HEK293 (cell line): ENCODE measurements at regions not wholly inside any gene's neighbourhood (a gene's known extent, or its start where the extent isn't known, plus 50 kb on each side); places are given as distances from the start of the nearest gene placed in this dataset.

Experiments
- CTCF ChIA-PET: fragments of 350-600 bp; formaldehyde crosslinking; extraction: SDS; loops from one replicate; lab custom pipeline; 2021; ENCODE audit warnings: antibody characterized with exemption; lab: Yijun Ruan, JAX
- POLR2A ChIA-PET: fragments of 300-600 bp; formaldehyde crosslinking; extraction: SDS; loops from one replicate; lab custom pipeline; 2020; ENCODE audit warnings: antibody characterized with exemption, inconsistent platforms; lab: Yijun Ruan, JAX
- H3K27ac ChIP-seq: fragments of 200-500 bp; sonication (Bioruptor generic); 2 replicates; pipeline ENCODE4 v1.5.1; 2014; ENCODE audit warnings: low read depth, low read length, control low read depth, inconsistent platforms; ENCODE audit errors: extremely low read depth
- H3K36me3 ChIP-seq, 2 experiments: fragments of 200-500 bp in 1 of 2; sonication (Bioruptor generic) in 1 of 2; 1 replicate in 1 of 2; 2 replicates in 1 of 2; pipeline ENCODE4 v1.5.1; 2014 to 2017; ENCODE audit warnings: inconsistent platforms in 2 of 2, low read length in 2 of 2; ENCODE audit not compliant: control insufficient read depth in 2 of 2, insufficient read depth in 1 of 2
- H3K4me1 ChIP-seq: fragments of 200-500 bp; sonication (Bioruptor generic); 2 replicates; pipeline ENCODE4 v1.5.1; 2014; ENCODE audit warnings: mild to moderate bottlenecking, low read length, inconsistent platforms; ENCODE audit not compliant: control insufficient read depth, insufficient read depth
- H3K4me3 ChIP-seq: 2 replicates; pipeline ENCODE4 v1.5.1; 2011; ENCODE audit warnings: low read depth, mild to moderate bottlenecking, control low read depth, low read length, moderate library complexity
- H3K9me3 ChIP-seq: fragments of 200-500 bp; sonication (Bioruptor generic); 2 replicates; pipeline ENCODE4 v1.5.1; 2014; ENCODE audit warnings: low read depth, low read length, inconsistent platforms; ENCODE audit not compliant: control insufficient read depth, insufficient read depth
- GLI2 ChIP-seq: fragments of 450-650 bp; formaldehyde crosslinking; IDR thresholded peaks from 2 replicates; pipeline ENCODE4; 2017; ENCODE audit warnings: missing biosample characterization, missing genetic modification characterization, low read depth, borderline replicate concordance
- GLIS1 ChIP-seq: fragments of 450-650 bp; formaldehyde crosslinking; IDR thresholded peaks from 2 replicates; pipeline ENCODE4 v1.5.1; 2016; ENCODE audit warnings: missing biosample characterization, missing genetic modification characterization
- GLIS2 ChIP-seq: fragments of 450-650 bp; formaldehyde crosslinking; IDR thresholded peaks from 2 replicates; pipeline ENCODE4 v1.5.1; 2016; ENCODE audit warnings: missing biosample characterization, missing genetic modification characterization
- INSM2 ChIP-seq: fragments of 450-650 bp; formaldehyde crosslinking; IDR thresholded peaks from 2 replicates; pipeline ENCODE4 v1.5.1; 2016; ENCODE audit warnings: missing biosample characterization, missing genetic modification characterization
- KLF10 ChIP-seq: fragments of 450-650 bp; IDR thresholded peaks from 2 replicates; pipeline ENCODE4 v1.5.1; 2018; ENCODE audit warnings: missing biosample characterization, mild to moderate bottlenecking, missing genetic modification characterization
- KLF7 ChIP-seq: fragments of 450-650 bp; formaldehyde crosslinking; IDR thresholded peaks from 2 replicates; pipeline ENCODE4 v1.5.1; 2016; ENCODE audit warnings: missing biosample characterization, missing genetic modification characterization, borderline replicate concordance
- KLF8 ChIP-seq: fragments of 450-650 bp; formaldehyde crosslinking; IDR thresholded peaks from 2 replicates; pipeline ENCODE4 v1.5.1; 2016; ENCODE audit warnings: missing biosample characterization, missing genetic modification characterization
- PBX3 ChIP-seq: sonication (generic); formaldehyde crosslinking; IDR thresholded peaks from 2 replicates; pipeline ENCODE4 v1.8.1; 2022; ENCODE audit warnings: mild to moderate bottlenecking, moderate library complexity, missing genetic modification reagents
- PRDM4 ChIP-seq: fragments of 450-650 bp; formaldehyde crosslinking; IDR thresholded peaks from 2 replicates; pipeline ENCODE4 v1.5.1; 2017; ENCODE audit warnings: missing biosample characterization, missing genetic modification characterization
- TCF7L2 ChIP-seq: IDR thresholded peaks from 2 replicates; pipeline ENCODE4 v1.6.1; 2011; ENCODE audit warnings: low read depth, mild to moderate bottlenecking, inconsistent platforms, low read length, moderate library complexity, borderline replicate concordance
- WT1 ChIP-seq: fragments of 450-650 bp; formaldehyde crosslinking; IDR thresholded peaks from 2 replicates; pipeline ENCODE4 v1.5.1; 2016; ENCODE audit warnings: missing biosample characterization, missing genetic modification characterization
- ZBTB26 ChIP-seq: fragments of 450-650 bp; formaldehyde crosslinking; optimal IDR thresholded peaks from 2 replicates; pipeline ENCODE3; 2016; ENCODE audit warnings: missing biosample characterization, mild to moderate bottlenecking, missing genetic modification characterization
- ZBTB6 ChIP-seq: fragments of 450-650 bp; formaldehyde crosslinking; IDR thresholded peaks from 2 replicates; pipeline ENCODE4 v1.5.1; 2017; ENCODE audit warnings: missing biosample characterization, missing genetic modification characterization
- ZEB2 ChIP-seq: fragments of 450-650 bp; formaldehyde crosslinking; IDR thresholded peaks from 2 replicates; pipeline ENCODE4 v1.5.1; 2016; ENCODE audit warnings: missing biosample characterization, missing genetic modification characterization
- ZNF121 ChIP-seq: fragments of 450-650 bp; formaldehyde crosslinking; IDR thresholded peaks from 2 replicates; pipeline ENCODE4 v1.5.1; 2016; ENCODE audit warnings: missing biosample characterization, missing genetic modification characterization
- ZNF146 ChIP-seq: fragments of 450-650 bp; formaldehyde crosslinking; IDR thresholded peaks from 2 replicates; pipeline ENCODE4 v1.5.1; 2016; ENCODE audit warnings: missing biosample characterization, missing genetic modification characterization
- ZNF280D ChIP-seq: fragments of 450-650 bp; formaldehyde crosslinking; IDR thresholded peaks from 2 replicates; pipeline ENCODE4 v1.5.1; 2016; ENCODE audit warnings: missing biosample characterization, missing genetic modification characterization
- ZNF335 ChIP-seq: fragments of 450-650 bp; formaldehyde crosslinking; conservative IDR thresholded peaks from 2 replicates; pipeline ENCODE4 v1.5.1; 2016; ENCODE audit warnings: missing biosample characterization, missing genetic modification characterization
- ZNF561 ChIP-seq: fragments of 450-650 bp; IDR thresholded peaks from 2 replicates; pipeline ENCODE4 v1.5.1; 2018; ENCODE audit warnings: missing biosample characterization, missing genetic modification characterization, borderline replicate concordance
- ZNF654 ChIP-seq: fragments of 450-650 bp; formaldehyde crosslinking; IDR thresholded peaks from 2 replicates; pipeline ENCODE4 v1.5.1; 2016; ENCODE audit warnings: low read depth, missing biosample characterization, missing genetic modification characterization
- ZNF701 ChIP-seq: fragments of 450-650 bp; formaldehyde crosslinking; IDR thresholded peaks from 2 replicates; pipeline ENCODE4 v1.5.1; 2016; ENCODE audit warnings: missing biosample characterization, missing genetic modification characterization
- ZNF776 ChIP-seq: fragments of 450-650 bp; formaldehyde crosslinking; IDR thresholded peaks from 2 replicates; pipeline ENCODE4 v1.5.0; 2017; ENCODE audit warnings: missing biosample characterization, missing genetic modification characterization, borderline replicate concordance
- ZSCAN5A ChIP-seq: fragments of 450-650 bp; formaldehyde crosslinking; IDR thresholded peaks from 2 replicates; pipeline ENCODE4 v1.5.1; 2016; ENCODE audit warnings: missing biosample characterization, missing genetic modification characterization

- H3K27ac ChIP-seq = no peak overlapping the region
- no peaks in the 10 kb centered on the region for H3K9me3 ChIP-seq
- ChIA-PET POLR2A (no interaction called here), CTCF (no interaction called here)
- no peaks in the 10 kb centered on the region for H3K36me3 ChIP-seq
- no peak overlapping the region for H3K4me3 ChIP-seq
- no peaks in the 10 kb centered on the region for H3K4me1 ChIP-seq
- TF ChIP-seq ZNF776 = no peak
- no peak for TF ChIP-seq ZBTB26 (tag by site-specific recombination)
- TF ChIP-seq ZEB2 (tag by site-specific recombination) = no peak
- TF ChIP-seq ZNF280D = no peak
- TF ChIP-seq, all 188 proteins: peak for 0
Measured at GRCh38 chr10:128610113-128610512, 483.9 kb upstream of the MKI67 start.

- Histone ChIP-seq H3K9me3 (no peaks in the 10 kb centered on the region), H3K4me3 (no peak overlapping the region), H3K27ac (no peak overlapping the region), H3K36me3 (no peaks in the 10 kb centered on the region), H3K4me1 (no peaks in the 10 kb centered on the region)
- CTCF ChIA-PET = no interaction called here
- POLR2A ChIA-PET = no interaction called here
- TF ChIP-seq WT1 (tag by site-specific recombination) = no peak
- TF ChIP-seq KLF7 (tag by site-specific recombination) = no peak
- TF ChIP-seq ZSCAN5A (tag by site-specific recombination) = no peak
- no peak for TF ChIP-seq INSM2 (tag by site-specific recombination)
- no peak for TF ChIP-seq TCF7L2
- no peak for TF ChIP-seq GLIS2 (tag by site-specific recombination)
- no peak for TF ChIP-seq GLIS1 (tag by site-specific recombination)
- no peak for TF ChIP-seq GLI2 (tag by site-specific recombination)
- TF ChIP-seq KLF8 = no peak
- TF ChIP-seq ZNF561 = no peak
- no peak for TF ChIP-seq PBX3
- TF ChIP-seq ZBTB6 (tag by site-specific recombination) = no peak
- TF ChIP-seq PRDM4 (tag by site-specific recombination) = no peak
- TF ChIP-seq ZNF146 = no peak
- no peak for TF ChIP-seq ZNF121
- no peak for TF ChIP-seq ZNF335 (tag by site-specific recombination)
- no peak for TF ChIP-seq ZNF654 (tag by site-specific recombination)
- TF ChIP-seq KLF10 (tag by site-specific recombination) = no peak
- no peak for TF ChIP-seq ZNF701 (tag by site-specific recombination)
Measured at GRCh38 chr10:128612195-128612594, 486.0 kb upstream of the MKI67 start.
